Endothelial cell of umbilical vein (primary cell): ENCODE measurements at regions not wholly inside any gene's neighbourhood (a gene's known extent, or its start where the extent isn't known, plus 50 kb on each side); places are given as distances from the start of the nearest gene placed in this dataset.

Experiments used
- BruUV-seq: library from RNA; stranded (reverse); fragments of 400-500 nt; replicated peaks from 2 replicates; lab custom pipeline; 2021; lab: Mats Ljungman, UMichigan
- CTCF ChIA-PET: fragments of 300-600, 350-600 bp; sonication (Branson Sonifier 250); formaldehyde crosslinking; loops from one replicate; lab custom pipeline; 2021; ENCODE audit warnings: antibody characterized with exemption, inconsistent platforms; lab: Charles Lee
- POLR2A ChIA-PET: fragments of 300-600, 350-600 bp; sonication (Branson Sonifier 250); formaldehyde crosslinking; loops from one replicate; lab custom pipeline; 2021; ENCODE audit warnings: antibody characterized with exemption, inconsistent platforms; lab: Charles Lee
- DNase-seq: peaks from one replicate; pipeline ENCODE4 v3.0.0-alpha.2; 2011; ENCODE audit warnings: low read depth, low spot score
- FAIRE-seq: peaks from 2 replicates; lab custom pipeline; 2011; peaks lifted over from hg19 to GRCh38; lab: Jason Lieb, UNC
- H2AFZ ChIP-seq: 2 replicates; pipeline ENCODE4 v1.6.0; 2012; ENCODE audit warnings: low read depth, low read length, control low read depth, inconsistent platforms
- H3K27ac ChIP-seq: 2 replicates; pipeline ENCODE4 v1.5.1; 2011; ENCODE audit warnings: low read depth, mild to moderate bottlenecking, control low read depth, low read length, moderate library complexity; ENCODE audit not compliant: insufficient read depth
- H3K27me3 ChIP-seq, 2 experiments: 2 replicates each; pipeline versions ENCODE4 v1.6.0 to v1.6.1; 2011; ENCODE audit warnings: low read length in 2 of 2, mixed read lengths in 1 of 2; ENCODE audit not compliant: control insufficient read depth in 2 of 2, insufficient read depth in 2 of 2
- H3K36me3 ChIP-seq, 2 experiments: 2 replicates in 1 of 2; 3 replicates in 1 of 2; pipeline ENCODE4 v1.5.1; 2011; ENCODE audit warnings: low read length in 2 of 2, mild to moderate bottlenecking in 1 of 2, moderate library complexity in 1 of 2; ENCODE audit not compliant: control insufficient read depth in 2 of 2, insufficient read depth in 2 of 2; ENCODE audit errors: extremely low read depth in 1 of 2
- H3K4me1 ChIP-seq: 3 replicates; pipeline ENCODE4 v1.5.1; 2011; ENCODE audit warnings: mild to moderate bottlenecking, low read length; ENCODE audit not compliant: control insufficient read depth, insufficient read depth; ENCODE audit errors: extremely low read depth
- H3K4me2 ChIP-seq: 2 replicates; pipeline ENCODE4 v1.6.1; 2011; ENCODE audit warnings: low read length, control low read depth, mixed read lengths; ENCODE audit not compliant: insufficient read depth
- H3K4me3 ChIP-seq, 3 experiments: fragments of 200-600 bp in 1 of 3; sonication (generic), shearing (Covaris generic) in 1 of 3; replicated peaks in 1 of 3; 2 replicates each; pipeline ENCODE4 v1.5.1; 2011 to 2016; ENCODE audit warnings: control low read depth in 3 of 3, low read length in 3 of 3, mild to moderate bottlenecking in 2 of 3, inconsistent platforms in 1 of 3, low read depth in 1 of 3, moderate library complexity in 1 of 3; ENCODE audit not compliant: insufficient read depth in 1 of 3
- H3K79me2 ChIP-seq: 2 replicates; pipeline ENCODE4 v1.6.0; 2012; ENCODE audit warnings: low read length, inconsistent platforms; ENCODE audit not compliant: control insufficient read depth, insufficient read depth
- H3K9ac ChIP-seq: replicated peaks from 2 replicates; pipeline ENCODE3; 2011; ENCODE audit warnings: low read length, control low read depth; ENCODE audit not compliant: insufficient read depth; ENCODE audit errors: extremely low read depth
- H3K9me1 ChIP-seq: replicated peaks from 3 replicates; pipeline ENCODE4 v1.6.0; 2011; ENCODE audit warnings: mild to moderate bottlenecking, low read length; ENCODE audit not compliant: control insufficient read depth, insufficient read depth; ENCODE audit errors: extremely low read depth
- H3K9me3 ChIP-seq: replicated peaks from 2 replicates; pipeline ENCODE4 v1.5.1; 2012; ENCODE audit warnings: low read length, inconsistent platforms; ENCODE audit not compliant: control insufficient read depth, insufficient read depth
- H4K20me1 ChIP-seq: replicated peaks from 2 replicates; pipeline ENCODE3; 2011; ENCODE audit warnings: mild to moderate bottlenecking, low read length; ENCODE audit not compliant: control insufficient read depth, insufficient read depth; ENCODE audit errors: extremely low read depth
- CTCF ChIP-seq, 2 donors: IDR thresholded peaks; 1 replicate in 1 of 2; 2 replicates in 1 of 2; pipeline ENCODE4 v1.5.1; 2011; ENCODE audit warnings: low read length in 2 of 2, mild to moderate bottlenecking in 2 of 2, moderate library complexity in 2 of 2, control low read depth in 1 of 2, inconsistent platforms in 1 of 2, low read depth in 1 of 2; ENCODE audit not compliant: insufficient read depth in 1 of 2; ENCODE audit errors: extremely low read depth in 1 of 2
- EZH2 ChIP-seq: IDR thresholded peaks from 2 replicates; pipeline ENCODE4 v1.6.1; 2012; ENCODE audit warnings: borderline replicate concordance, low read depth, mild to moderate bottlenecking, moderate library complexity, low read length, inconsistent platforms; ENCODE audit not compliant: severe bottlenecking
- FOS ChIP-seq: IDR thresholded peaks from 2 replicates; pipeline ENCODE4 v1.6.1; 2011; ENCODE audit warnings: mild to moderate bottlenecking, low read length, moderate library complexity, borderline replicate concordance; ENCODE audit not compliant: insufficient read depth
- GATA2 ChIP-seq: IDR thresholded peaks from 2 replicates; pipeline ENCODE4 v1.7.0; 2011; ENCODE audit warnings: low read depth, mild to moderate bottlenecking, moderate library complexity, mixed read lengths, low read length; ENCODE audit not compliant: insufficient read length, insufficient read depth
- JUN ChIP-seq: IDR thresholded peaks from 2 replicates; pipeline ENCODE4 v1.6.1; 2011; ENCODE audit warnings: borderline replicate concordance, low read depth; ENCODE audit not compliant: insufficient read length, insufficient read depth
- MYC ChIP-seq: IDR thresholded peaks from one replicate; pipeline ENCODE4 v1.6.1; 2011; ENCODE audit warnings: mild to moderate bottlenecking, low read depth, low read length
- POLR2A ChIP-seq: IDR thresholded peaks from 2 replicates; pipeline ENCODE4 v1.6.1; 2012; ENCODE audit warnings: low read depth, mild to moderate bottlenecking, control low read depth, low read length
- POLR2AphosphoS5 ChIP-seq: IDR thresholded peaks from 2 replicates; pipeline ENCODE4 v1.6.1; 2012; ENCODE audit warnings: low read depth, mild to moderate bottlenecking, control low read depth, low read length, moderate library complexity; ENCODE audit not compliant: insufficient read depth
- dilution Hi-C: fragments of 300-500 bp; cut with MboI; formaldehyde crosslinking; loops from one replicate; pipeline ENCODE4 v1.15.0; 2019; ENCODE audit warnings: low sequenced_read_pairs; ENCODE audit not compliant: extremely low pct_ligation_motif_present
- intact Hi-C: fragments of 100-400 bp; cut with micrococcal nuclease; formaldehyde crosslinking; loops from one replicate; pipeline ENCODE4 v1.10.0; 2022
- TF ChIP-seq, protein P1 (sequence below): IDR thresholded peaks from 2 replicates; pipeline ENCODE4 v1.6.1; 2011; ENCODE audit not compliant: insufficient read depth, insufficient read length

GRCh38 chr2:153360239-153360638, 118.3 kb downstream of the RPRM start:
- Histone ChIP-seq H2AFZ (no peak overlapping the region), H3K9me1 (no peaks in the 10 kb centered on the region), H3K9me3 (peaks cover 2% of the 10 kb centered on the region), H4K20me1 (no peaks in the 10 kb centered on the region), H3K79me2 (no peaks in the 10 kb centered on the region), H3K4me2 (no peak overlapping the region), H3K4me3 (no peak overlapping the region), H3K27ac (no peak overlapping the region), H3K9ac (no peak overlapping the region), H3K27me3 (no peaks in the 10 kb centered on the region), H3K4me1 (no peaks in the 10 kb centered on the region), H3K36me3 (no peaks in the 10 kb centered on the region)
- FAIRE-seq (no peak), DNase-seq (no peak)
- dilution Hi-C loops, result no loop called here
- intact Hi-C loops, result no loop called here
- ChIA-PET POLR2A (no interaction called here), CTCF (no interaction called here)
- TF ChIP-seq FOS (no peak), EZH2 (no peak), JUN (no peak), CTCF (IDR thresholded peaks at IDR 0.05; ENCODE audit: extremely low read depth in 1 of 2, insufficient read depth in 1 of 2, low read depth in 1 of 2, low read length in 2 of 2) (no peak), POLR2AphosphoS5 (no peak), MYC (no peak), GATA2 (no peak), POLR2A (no peak)
- TF ChIP-seq, protein P1, sequence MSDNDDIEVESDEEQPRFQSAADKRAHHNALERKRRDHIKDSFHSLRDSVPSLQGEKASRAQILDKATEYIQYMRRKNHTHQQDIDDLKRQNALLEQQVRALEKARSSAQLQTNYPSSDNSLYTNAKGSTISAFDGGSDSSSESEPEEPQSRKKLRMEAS, result no peak
- BruUV-seq, result no TSS peak
